ENCODE measurements at regions not wholly inside any gene's neighbourhood (a gene's known extent, or its start where the extent isn't known, plus 50 kb on each side); places are given as distances from the start of the nearest gene placed in this dataset.
"Not testable (repeated sequence)": the region's sequence is repeated elsewhere in the genome, so short reads cannot be mapped to it uniquely, and the experiment has no call there.

DNA sequence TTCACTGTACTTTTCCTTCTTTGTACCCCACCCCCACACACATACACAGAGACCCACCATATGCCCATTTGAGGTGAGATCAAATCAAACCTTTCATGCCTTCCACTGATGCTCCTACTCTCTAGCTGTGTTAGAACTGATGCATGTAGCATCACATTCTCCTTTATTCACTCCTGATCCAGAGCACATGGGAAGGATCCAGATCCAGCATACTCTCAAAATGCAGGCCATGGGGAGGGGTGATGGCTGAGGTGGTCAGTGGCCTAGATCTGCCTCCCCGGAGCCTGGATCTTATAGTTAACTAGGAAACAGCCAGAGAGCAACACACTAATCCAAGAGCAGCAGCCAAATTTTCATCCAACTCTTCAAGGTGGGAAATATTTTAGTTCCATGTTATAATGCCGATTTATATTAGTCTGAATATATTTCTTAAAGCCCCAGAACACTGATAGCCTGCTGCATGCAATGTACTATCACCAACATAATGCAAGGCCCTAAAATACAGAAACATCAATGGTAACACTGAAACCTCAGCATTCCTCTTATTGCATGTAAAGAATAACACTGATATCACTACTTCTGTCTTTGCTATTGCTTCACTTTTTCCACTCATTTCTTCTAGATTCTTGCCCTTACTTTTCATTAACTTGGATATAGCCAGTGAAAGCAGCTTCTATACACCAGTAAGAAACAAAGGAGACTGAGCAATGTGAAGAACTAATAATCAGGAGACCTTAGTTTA lies 126.8 kb upstream of the BEND6 start:
- no peaks in the 10 kb centered on the region for H4K20me1 ChIP-seq (ENCODE audit: insufficient read depth)
- no peaks in the 10 kb centered on the region; a peak in 1 of 4 replicates for H3K4me1 ChIP-seq (ENCODE audit: control insufficient read depth in 1 of 2, insufficient read depth in 2 of 2, low read length in 2 of 2)
- H3K27me3 ChIP-seq (ENCODE audit: insufficient read depth, low read length) = no peaks in the 10 kb centered on the region
- no peaks in the 10 kb centered on the region for H3K9me3 ChIP-seq (ENCODE audit: control insufficient read depth in 1 of 2, insufficient read depth in 1 of 2, low read depth in 1 of 2, low read length in 2 of 2)
- ChIA-PET POLR2A (no interaction called here), RAD21 (ENCODE audit: low non-redundant PET in 1 of 2, low total read pairs in 2 of 2, uncharacterized antibody in 2 of 2, unreplicated experiment in 2 of 2) (no interaction called here), CTCF (no interaction called here)
- no TSS peak for BruUV-seq (replicated peaks)
- no peak overlapping the region for H3K27ac ChIP-seq (ENCODE audit: low read depth, low read length)
- TF ChIP-seq FOSL1 (IDR thresholded peaks at IDR 0.05; ENCODE audit: low read depth) = no peak
- TF ChIP-seq CBX3 (IDR thresholded peaks at IDR 0.05; ENCODE audit: low read depth) = no peak
- TF ChIP-seq, protein P1, sequence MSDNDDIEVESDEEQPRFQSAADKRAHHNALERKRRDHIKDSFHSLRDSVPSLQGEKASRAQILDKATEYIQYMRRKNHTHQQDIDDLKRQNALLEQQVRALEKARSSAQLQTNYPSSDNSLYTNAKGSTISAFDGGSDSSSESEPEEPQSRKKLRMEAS (IDR thresholded peaks at IDR 0.05) = no peak
- no peak for TF ChIP-seq SP1 (IDR thresholded peaks at IDR 0.05; ENCODE audit: low read depth)
- TF ChIP-seq, protein P2, sequence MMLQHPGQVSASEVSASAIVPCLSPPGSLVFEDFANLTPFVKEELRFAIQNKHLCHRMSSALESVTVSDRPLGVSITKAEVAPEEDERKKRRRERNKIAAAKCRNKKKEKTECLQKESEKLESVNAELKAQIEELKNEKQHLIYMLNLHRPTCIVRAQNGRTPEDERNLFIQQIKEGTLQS (IDR thresholded peaks at IDR 0.05) = no peak
- TF ChIP-seq, protein P3, sequence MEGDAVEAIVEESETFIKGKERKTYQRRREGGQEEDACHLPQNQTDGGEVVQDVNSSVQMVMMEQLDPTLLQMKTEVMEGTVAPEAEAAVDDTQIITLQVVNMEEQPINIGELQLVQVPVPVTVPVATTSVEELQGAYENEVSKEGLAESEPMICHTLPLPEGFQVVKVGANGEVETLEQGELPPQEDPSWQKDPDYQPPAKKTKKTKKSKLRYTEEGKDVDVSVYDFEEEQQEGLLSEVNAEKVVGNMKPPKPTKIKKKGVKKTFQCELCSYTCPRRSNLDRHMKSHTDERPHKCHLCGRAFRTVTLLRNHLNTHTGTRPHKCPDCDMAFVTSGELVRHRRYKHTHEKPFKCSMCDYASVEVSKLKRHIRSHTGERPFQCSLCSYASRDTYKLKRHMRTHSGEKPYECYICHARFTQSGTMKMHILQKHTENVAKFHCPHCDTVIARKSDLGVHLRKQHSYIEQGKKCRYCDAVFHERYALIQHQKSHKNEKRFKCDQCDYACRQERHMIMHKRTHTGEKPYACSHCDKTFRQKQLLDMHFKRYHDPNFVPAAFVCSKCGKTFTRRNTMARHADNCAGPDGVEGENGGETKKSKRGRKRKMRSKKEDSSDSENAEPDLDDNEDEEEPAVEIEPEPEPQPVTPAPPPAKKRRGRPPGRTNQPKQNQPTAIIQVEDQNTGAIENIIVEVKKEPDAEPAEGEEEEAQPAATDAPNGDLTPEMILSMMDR (IDR thresholded peaks at IDR 0.05 in 2 of 3, conservative IDR thresholded peaks at IDR 0.05 in 1 of 3; ENCODE audit: borderline replicate concordance in 1 of 3, insufficient read depth in 1 of 3, low read depth in 2 of 3, low read length in 2 of 3) = no peak
- TF ChIP-seq YY1 (IDR thresholded peaks at IDR 0.05; ENCODE audit: extremely low read depth, insufficient replicate concordance, low read depth, low read length) = no peak
- TF ChIP-seq EGR1 (IDR thresholded peaks at IDR 0.05; ENCODE audit: low read depth) = no peak
- H2AFZ ChIP-seq (ENCODE audit: low read depth, low read length, poor library complexity, severe bottlenecking) = no peak overlapping the region
- DNase-seq (ENCODE audit: low read depth, low spot score) = no peak
- no peak overlapping the region for H3K4me3 ChIP-seq (replicated peaks in 1 of 2; ENCODE audit: low read depth in 1 of 2, low read length in 2 of 2)
- no peak overlapping the region for H3K4me2 ChIP-seq (ENCODE audit: low read length)
- H3K79me2 ChIP-seq (ENCODE audit: insufficient read depth, low read length) = peaks cover 83% of the 10 kb centered on the region
- intact Hi-C loops (cut with micrococcal nuclease) = no loop called here
- ATAC-seq = no peak
- H3K36me3 ChIP-seq (ENCODE audit: control insufficient read depth in 1 of 2, insufficient read depth in 2 of 2, low read length in 2 of 2) = no peaks in the 10 kb centered on the region
- no peak overlapping the region for H3K9ac ChIP-seq (ENCODE audit: low read length)
- H3K9me2 ChIP-seq (ENCODE audit: insufficient read depth) = no peaks in the 10 kb centered on the region

DNA sequence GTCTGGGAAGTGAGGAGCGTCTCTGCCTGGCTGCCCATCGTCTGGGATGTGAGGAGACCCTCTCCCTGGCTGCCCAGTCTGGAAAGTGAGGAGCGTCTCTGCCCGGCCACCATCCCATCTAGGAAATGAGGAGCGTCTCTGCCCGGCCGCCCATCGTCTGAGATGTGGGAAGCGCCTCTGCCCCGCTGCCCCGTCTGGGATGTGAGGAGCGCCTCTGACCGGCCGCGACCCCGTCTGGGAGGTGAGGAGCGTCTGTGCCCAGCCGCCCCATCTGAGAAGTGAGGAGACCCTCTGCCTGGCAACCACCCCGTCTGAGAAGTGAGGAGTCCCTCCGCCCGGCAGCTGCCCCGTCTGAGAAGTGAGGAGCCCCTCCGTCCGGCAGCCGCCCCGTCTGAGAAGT lies 130.5 kb upstream of the BEND6 start:
- H3K4me2 ChIP-seq (ENCODE audit: low read length); POLR2A ChIA-PET; H2AFZ ChIP-seq (ENCODE audit: low read depth, low read length, poor library complexity, severe bottlenecking); H3K36me3 ChIP-seq (ENCODE audit: control insufficient read depth in 1 of 2, insufficient read depth in 2 of 2, low read length in 2 of 2); H3K9me2 ChIP-seq (ENCODE audit: insufficient read depth); CTCF ChIA-PET; H3K4me1 ChIP-seq (ENCODE audit: control insufficient read depth in 1 of 2, insufficient read depth in 2 of 2, low read length in 2 of 2); H3K27ac ChIP-seq (ENCODE audit: low read depth, low read length); RAD21 ChIA-PET (ENCODE audit: low non-redundant PET in 1 of 2, low total read pairs in 2 of 2, uncharacterized antibody in 2 of 2, unreplicated experiment in 2 of 2); H3K27me3 ChIP-seq (ENCODE audit: insufficient read depth, low read length); H3K9ac ChIP-seq (ENCODE audit: low read length); H3K4me3 ChIP-seq (replicated peaks in 1 of 2; ENCODE audit: low read depth in 1 of 2, low read length in 2 of 2); H3K9me3 ChIP-seq (ENCODE audit: control insufficient read depth in 1 of 2, insufficient read depth in 1 of 2, low read depth in 1 of 2, low read length in 2 of 2); BruUV-seq (replicated peaks); ATAC-seq; H4K20me1 ChIP-seq (ENCODE audit: insufficient read depth); intact Hi-C loops (cut with micrococcal nuclease); DNase-seq (ENCODE audit: low read depth, low spot score): not testable (repeated sequence)
- H3K79me2 ChIP-seq (ENCODE audit: insufficient read depth, low read length) = peaks cover 84% of the 10 kb centered on the region
